K562 (cell line): ENCODE measurements at regions not wholly inside any gene's neighbourhood (a gene's known extent, or its start where the extent isn't known, plus 50 kb on each side); places are given as distances from the start of the nearest gene placed in this dataset.

Experiments used
- ATAC-seq: fragments of 200-7000 bp; cut with Tn5 transposase; 3 replicates; pipeline ENCODE4 v1.9.1; 2020; ENCODE audit warnings: moderate library complexity
- BruUV-seq: library from RNA; stranded (reverse); fragments of 400-500 nt; replicated peaks from 2 replicates; lab custom pipeline; 2021; lab: Mats Ljungman, UMichigan
- CTCF ChIA-PET: fragments of 300-600 bp; formaldehyde crosslinking; extraction: SDS; loops from one replicate; lab custom pipeline; 2021; ENCODE audit warnings: low intra/inter-chr PET ratio; lab: Yijun Ruan, JAX
- POLR2A ChIA-PET: fragments of 300-600, 350-650 bp; sonication (Branson Sonifier 250); formaldehyde crosslinking; extraction: SDS; loops from one replicate; lab custom pipeline; 2021; ENCODE audit warnings: antibody characterized with exemption, inconsistent platforms; lab: Yijun Ruan, JAX
- DNase-seq, 4 experiments: peaks; one replicate each; pipeline versions ENCODE4 v3.0.0 to v3.0.0-alpha.2; 2011 to 2018; ENCODE audit warnings: low spot score in 3 of 4, mixed read lengths in 3 of 4; ENCODE audit errors: extremely low read depth in 1 of 4
- FAIRE-seq: peaks from 2 replicates; lab custom pipeline; 2011; peaks lifted over from hg19 to GRCh38; lab: Jason Lieb, UNC
- H2AFZ ChIP-seq: 2 replicates; pipeline ENCODE4 v1.6.0; 2011; ENCODE audit warnings: low read depth, low read length, control low read depth, inconsistent platforms
- H3K27ac ChIP-seq: fragments of 200-600 bp; 3 replicates; pipeline ENCODE4 v1.8.0; 2011; ENCODE audit warnings: low read depth, mild to moderate bottlenecking, control low read depth, inconsistent platforms, low read length, moderate library complexity, mixed read lengths; ENCODE audit errors: extremely low read depth
- H3K27me3 ChIP-seq, 2 experiments: fragments of 300-600 bp in 1 of 2; 2 replicates in 1 of 2; 3 replicates in 1 of 2; pipeline versions ENCODE4 v1.6.0 to v1.8.0; 2011; ENCODE audit warnings: inconsistent platforms in 2 of 2, low read length in 2 of 2, mild to moderate bottlenecking in 1 of 2, mixed read lengths in 1 of 2, moderate library complexity in 1 of 2; ENCODE audit not compliant: control insufficient read depth in 2 of 2, insufficient read depth in 2 of 2
- H3K36me3 ChIP-seq: fragments of 300-600 bp; 3 replicates; pipeline ENCODE4 v1.8.0; 2011; ENCODE audit warnings: mild to moderate bottlenecking, low read length, inconsistent platforms; ENCODE audit not compliant: control insufficient read depth, insufficient read depth
- H3K4me1 ChIP-seq, 2 experiments: fragments of 200-600 bp in 1 of 2; replicated peaks in 1 of 2; 2 replicates in 1 of 2; 3 replicates in 1 of 2; pipeline versions ENCODE4 v1.5.1 to v1.8.0; 2011; ENCODE audit warnings: inconsistent platforms in 2 of 2, low read length in 2 of 2, mild to moderate bottlenecking in 1 of 2, mixed read lengths in 1 of 2, moderate library complexity in 1 of 2; ENCODE audit not compliant: control insufficient read depth in 2 of 2, insufficient read depth in 2 of 2
- H3K4me2 ChIP-seq: 2 replicates; pipeline ENCODE4 v1.6.1; 2011; ENCODE audit warnings: low read length, control low read depth, inconsistent platforms, mixed read lengths; ENCODE audit not compliant: insufficient read depth
- H3K4me3 ChIP-seq: fragments of 200-600 bp; sonication (generic), shearing (Covaris generic); 2 replicates; pipeline ENCODE4 v1.5.1; 2016; ENCODE audit warnings: control low read depth, inconsistent platforms
- H3K79me2 ChIP-seq: fragments of 200-600 bp; 3 replicates; pipeline ENCODE4 v1.8.0; 2011; ENCODE audit warnings: low read length, inconsistent platforms; ENCODE audit not compliant: control insufficient read depth, insufficient read depth
- H3K9ac ChIP-seq, 2 experiments: 2 replicates each; pipeline versions ENCODE4 v1.6.0 to v1.6.1; 2011; ENCODE audit warnings: low read depth in 2 of 2, low read length in 2 of 2, control low read depth in 1 of 2, inconsistent platforms in 1 of 2, mild to moderate bottlenecking in 1 of 2, mixed read lengths in 1 of 2; ENCODE audit not compliant: insufficient read depth in 1 of 2
- H3K9me1 ChIP-seq: one replicate; pipeline ENCODE4 v1.6.0; 2011; ENCODE audit warnings: inconsistent platforms, mild to moderate bottlenecking, low read length, moderate library complexity; ENCODE audit not compliant: control insufficient read depth, insufficient read depth
- H3K9me3 ChIP-seq: replicated peaks from 2 replicates; pipeline ENCODE4 v1.5.1; 2011; ENCODE audit warnings: low read depth, low read length, inconsistent platforms; ENCODE audit not compliant: control insufficient read depth, insufficient read depth
- H4K20me1 ChIP-seq: replicated peaks from 2 replicates; pipeline ENCODE4 v1.6.1; 2011; ENCODE audit warnings: low read length, inconsistent platforms, mixed read lengths; ENCODE audit not compliant: control insufficient read depth, insufficient read depth
- ADNP ChIP-seq: fragments of 200-800 bp; sonication (Bioruptor generic); IDR thresholded peaks from 2 replicates; pipeline ENCODE4 v1.6.1; 2016; ENCODE audit warnings: missing genetic modification characterization, missing compliant biosample characterization
- BDP1 ChIP-seq: IDR thresholded peaks from 3 replicates; pipeline ENCODE4 v1.6.1; 2011; ENCODE audit not compliant: insufficient read length, insufficient read depth
- CBX3 ChIP-seq, 2 experiments: IDR thresholded peaks; 1 replicate in 1 of 2; 2 replicates in 1 of 2; pipeline ENCODE4 v1.6.1; 2012; ENCODE audit warnings: inconsistent platforms in 2 of 2, low read length in 2 of 2, borderline replicate concordance in 1 of 2, control low read depth in 1 of 2
- MECOM ChIP-seq: fragments of 250-450 bp; sonication (Bioruptor Pico); IDR thresholded peaks from 2 replicates; pipeline ENCODE4 v1.8.0; 2022; ENCODE audit warnings: inconsistent platforms
- MED1 ChIP-seq: sonication (generic); formaldehyde crosslinking; IDR thresholded peaks from 2 replicates; pipeline ENCODE4 v1.8.1; 2023; ENCODE audit warnings: missing genetic modification reagents, borderline replicate concordance
- NFYB ChIP-seq: IDR thresholded peaks from 2 replicates; pipeline ENCODE4 v1.6.1; 2011; ENCODE audit warnings: mild to moderate bottlenecking, moderate library complexity; ENCODE audit not compliant: insufficient read length; ENCODE audit errors: extremely low read depth
- PHB2 ChIP-seq: fragments of 450-650 bp; IDR thresholded peaks from 2 replicates; pipeline ENCODE4 v1.6.1; 2017; ENCODE audit warnings: low read depth
- SMAD2 ChIP-seq: fragments of 150-350 bp; IDR thresholded peaks from 2 replicates; pipeline ENCODE4 v1.6.1; 2014; ENCODE audit warnings: low read depth, mild to moderate bottlenecking, low read length
- SREBF2 ChIP-seq: sonication (generic); formaldehyde crosslinking; IDR thresholded peaks from 2 replicates; pipeline ENCODE4 v1.4.0; 2020; ENCODE audit warnings: mild to moderate bottlenecking, missing genetic modification reagents
- STAT5B ChIP-seq: fragments of 250-450 bp; sonication (Bioruptor Pico); IDR thresholded peaks from 2 replicates; pipeline ENCODE4 v1.8.0; 2021; ENCODE audit warnings: mild to moderate bottlenecking, inconsistent platforms
- ZNF76 ChIP-seq: fragments of 250-450 bp; sonication (Bioruptor Pico); IDR thresholded peaks from 2 replicates; pipeline ENCODE4 v1.4.0; 2020; ENCODE audit warnings: mild to moderate bottlenecking, moderate library complexity, borderline replicate concordance
- ZSCAN32 ChIP-seq: fragments of 450-650 bp; formaldehyde crosslinking; IDR thresholded peaks from 2 replicates; pipeline ENCODE4 v1.4.0; 2020; ENCODE audit warnings: mild to moderate bottlenecking, moderate library complexity
- WGBS: fragments of 100-300 bp; shearing (Covaris generic); methylation state at CpG from one replicate; pipeline ENCODE4 v1.1.6; 2016; ENCODE audit warnings: low coverage, mixed read lengths; ENCODE audit not compliant: insufficient coverage; ENCODE audit errors: missing lambda C conversion rate; 5-methylcytosine and 5-hydroxymethylcytosine counted together
- in situ Hi-C: fragments of 300-500 bp; cut with MboI; formaldehyde crosslinking; loops from 4 replicates; pipeline ENCODE4 v1.15.0; 2018; ENCODE audit warnings: inconsistent platforms, mixed read lengths
- intact Hi-C: fragments of 100-400 bp; cut with micrococcal nuclease; formaldehyde crosslinking; loops from 2 replicates; pipeline ENCODE4 v1.14.2; 2022

DNA sequence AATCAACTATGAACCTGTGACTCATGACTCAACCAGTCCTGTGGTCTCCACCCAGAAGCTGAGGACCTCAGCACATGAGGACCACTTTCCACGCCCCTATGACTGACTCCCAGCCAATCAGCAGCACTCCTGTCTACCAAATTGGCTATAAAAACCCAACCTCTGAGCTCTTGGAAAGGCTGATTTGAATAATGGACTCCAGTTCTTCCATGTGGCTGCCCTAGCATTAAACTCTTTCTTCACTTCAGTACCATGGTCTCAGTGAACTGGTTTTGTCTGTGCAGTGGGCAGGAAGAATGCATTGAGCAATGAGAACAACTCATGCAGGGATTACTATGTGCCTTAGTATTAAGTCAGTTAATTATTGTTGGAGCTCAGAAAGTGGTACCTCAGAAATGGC lies 78.3 kb downstream of the CMPK2 start:
- intact Hi-C loops (no loop called here), in situ Hi-C loops (no loop called here)
- no TSS peak for BruUV-seq
- FAIRE-seq = no peak
- Histone ChIP-seq H3K27ac (no peak overlapping the region), H3K36me3 (no peaks in the 10 kb centered on the region), H3K4me1 (no peaks in the 10 kb centered on the region), H3K9ac (no peak overlapping the region), H3K9me3 (no peaks in the 10 kb centered on the region), H2AFZ (no peak overlapping the region), H3K4me3 (no peak overlapping the region), H3K79me2 (no peaks in the 10 kb centered on the region), H3K27me3 (no peaks in the 10 kb centered on the region; a peak in 1 of 5 replicates), H4K20me1 (no peaks in the 10 kb centered on the region), H3K9me1 (no peaks in the 10 kb centered on the region), H3K4me2 (no peak overlapping the region)
- CTCF ChIA-PET = no interaction called here
- DNase-seq = no peak
- WGBS = 0% methylated on average over 1 of the region's 1 CpG
- ATAC-seq = no peak
- no peak for TF ChIP-seq MED1
- TF ChIP-seq ZNF76 (CRISPR knock-in tag) = no peak
- no peak for TF ChIP-seq MECOM (CRISPR knock-in tag)
- TF ChIP-seq SMAD2 = no peak
- TF ChIP-seq CBX3 (IDR thresholded peaks at IDR 0.05; ENCODE audit: borderline replicate concordance in 1 of 2, low read length in 2 of 2) = no peak
- TF ChIP-seq ADNP = no peak
- TF ChIP-seq ZSCAN32 (CRISPR knock-in tag) = no peak
- TF ChIP-seq NFYB = no peak
- TF ChIP-seq SREBF2 (CRISPR knock-in tag) = no peak
- TF ChIP-seq PHB2 = no peak
- no peak for TF ChIP-seq BDP1
- no peak for TF ChIP-seq STAT5B (CRISPR knock-in tag)
- POLR2A ChIA-PET = no interaction called here
